ENCODE measurements at regions not wholly inside any gene's neighbourhood (a gene's known extent, or its start where the extent isn't known, plus 50 kb on each side); places are given as distances from the start of the nearest gene placed in this dataset.
"Not testable (repeated sequence)": the region's sequence is repeated elsewhere in the genome, so short reads cannot be mapped to it uniquely, and the experiment has no call there.

DNA sequence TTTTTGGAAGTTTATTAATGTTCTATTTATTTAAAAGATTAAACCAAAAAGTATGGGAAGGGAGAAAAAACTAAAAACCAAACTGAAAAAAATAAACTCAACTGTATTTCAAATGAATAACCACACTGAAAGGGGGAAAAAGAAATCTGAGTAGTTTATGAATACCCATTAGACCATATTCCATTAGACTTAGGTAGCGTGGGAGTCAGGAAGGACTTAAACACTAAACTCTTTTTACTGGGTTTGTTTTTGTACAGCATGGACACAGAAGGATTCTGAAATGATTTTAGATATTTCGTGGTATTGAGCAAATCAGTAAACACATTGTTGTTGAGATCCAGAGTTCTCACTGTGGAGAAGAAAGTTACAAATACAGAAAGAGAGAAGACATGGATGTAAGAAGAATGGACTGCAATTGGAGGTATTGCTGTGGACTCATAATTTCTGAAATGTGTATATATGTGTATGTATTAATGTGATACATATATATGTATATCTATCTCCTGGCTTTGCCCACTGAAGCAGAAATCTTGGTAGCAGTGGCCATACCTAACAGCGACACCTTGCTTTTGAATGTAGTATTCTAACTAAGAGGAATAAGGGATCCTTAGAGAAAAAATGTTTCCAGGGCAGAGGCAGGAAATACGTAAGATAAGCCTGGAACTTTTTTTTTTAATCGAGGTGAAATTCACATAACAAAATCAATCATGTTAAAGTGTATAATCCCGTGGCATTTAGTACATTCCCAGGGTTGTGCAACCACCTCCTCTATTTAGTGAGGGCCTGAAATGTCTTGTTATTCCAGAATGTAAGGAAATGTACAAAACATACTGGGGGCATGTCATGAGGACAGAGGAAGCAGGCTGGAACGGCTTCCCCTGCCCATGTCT is 228.8 kb downstream of the SMARCA2 start:
- no peak for DNase-seq

DNA sequence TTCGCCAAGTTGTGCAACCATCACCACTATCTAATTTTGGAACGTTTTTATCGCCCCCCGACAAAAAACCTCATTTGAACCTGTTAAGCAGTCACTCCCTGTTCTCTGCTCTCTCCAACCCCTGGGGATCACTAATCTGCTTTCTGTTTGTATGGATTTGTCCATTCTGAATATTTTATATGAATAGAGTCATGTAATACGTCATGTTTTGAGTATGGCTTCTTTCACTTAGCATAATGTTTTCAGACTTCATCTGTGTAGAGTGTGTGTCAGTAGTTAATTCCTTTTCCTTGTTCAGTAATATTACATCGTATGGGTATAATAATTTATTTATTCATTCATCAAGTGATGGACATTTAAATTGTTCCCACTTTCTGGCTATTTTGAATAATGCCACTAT is 232.2 kb downstream of the SMARCA2 start:
- no peak for DNase-seq

DNA sequence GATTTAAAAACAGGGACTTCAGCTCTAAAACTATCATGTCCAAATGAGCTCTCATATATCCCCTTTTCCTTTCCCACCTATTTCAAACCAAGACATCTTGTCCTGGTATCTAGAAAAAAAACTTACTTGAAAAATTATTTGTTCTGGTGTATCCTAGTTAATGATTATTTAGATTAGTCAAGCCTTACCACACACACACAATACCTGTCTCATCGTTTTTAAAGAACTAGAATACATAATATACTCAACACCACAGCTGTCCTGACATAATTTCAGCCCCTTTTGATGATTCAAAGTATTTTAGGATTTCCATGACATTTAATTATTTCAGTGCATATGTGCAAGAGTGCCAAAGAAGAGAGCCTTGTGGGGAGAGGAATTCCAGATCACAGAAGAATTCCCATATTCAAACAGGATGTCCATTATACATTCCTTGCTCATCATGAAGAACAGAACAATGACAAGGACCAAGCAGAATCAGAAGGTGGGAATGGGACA is 233.7 kb downstream of the SMARCA2 start:
- DNase-seq = no peak

DNA sequence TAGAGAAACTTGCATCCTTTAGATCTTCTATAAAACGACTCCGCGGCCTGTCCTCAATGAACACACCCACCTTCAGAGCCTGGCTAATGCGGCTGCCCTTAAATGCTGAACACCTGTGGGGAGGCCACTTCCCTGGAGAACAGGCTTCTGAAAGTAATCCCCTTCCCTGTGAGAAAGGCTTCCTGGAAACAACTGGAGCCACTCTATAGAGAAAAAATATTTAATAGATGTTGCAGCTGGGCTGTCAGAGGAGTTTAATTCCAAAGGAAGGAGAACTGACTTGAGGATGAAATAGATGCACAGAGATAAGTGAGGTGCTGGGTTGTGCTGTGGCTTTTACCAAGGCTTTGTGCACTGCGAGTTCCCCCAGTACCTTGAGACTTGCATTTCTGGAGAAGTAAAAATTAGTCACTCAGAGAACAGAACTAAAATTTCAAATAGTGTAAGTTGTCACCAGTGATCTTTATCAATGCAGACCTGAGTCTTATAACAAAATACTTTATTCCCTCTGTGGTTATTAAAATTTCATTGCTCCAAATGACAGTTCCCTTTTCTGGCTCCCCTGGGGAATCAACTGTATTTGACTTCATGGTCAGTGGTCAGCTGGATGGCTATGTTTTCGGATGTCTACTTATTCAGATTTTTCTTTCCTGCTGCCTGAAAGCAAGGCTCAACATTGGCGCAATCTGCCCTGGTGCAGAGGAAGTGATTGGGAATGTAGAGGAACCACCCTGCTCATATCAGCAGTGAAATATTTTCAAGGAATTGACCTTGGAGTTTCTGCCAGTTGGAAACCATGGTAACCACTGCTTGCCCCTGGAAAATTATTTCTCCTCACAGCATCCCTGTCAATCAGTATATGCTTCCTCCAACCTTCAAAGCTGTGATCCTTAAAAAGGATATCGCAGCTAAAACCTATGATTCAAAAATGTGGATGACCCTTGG is 238.8 kb downstream of the SMARCA2 start:
- no peak for DNase-seq

DNA sequence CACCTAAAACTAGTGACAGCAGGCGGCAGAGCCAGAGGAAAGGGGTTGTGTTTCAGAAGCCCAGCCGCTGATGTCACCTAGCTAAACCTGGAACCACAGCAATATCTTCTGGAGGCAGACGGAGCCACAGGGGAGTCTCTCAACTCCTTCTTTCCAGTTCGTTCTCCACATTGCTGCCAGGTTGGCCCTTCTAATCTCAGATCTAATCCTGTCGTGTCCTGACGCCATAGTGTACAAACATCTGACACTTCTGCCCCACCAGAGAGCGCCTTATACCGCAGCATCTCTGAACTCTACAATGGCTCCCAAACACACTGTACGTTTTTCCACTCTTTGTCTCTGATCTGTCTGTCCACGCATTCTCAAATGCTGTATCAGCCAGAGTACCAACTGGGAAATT is 240.0 kb downstream of the SMARCA2 start:
- DNase-seq = no peak

DNA sequence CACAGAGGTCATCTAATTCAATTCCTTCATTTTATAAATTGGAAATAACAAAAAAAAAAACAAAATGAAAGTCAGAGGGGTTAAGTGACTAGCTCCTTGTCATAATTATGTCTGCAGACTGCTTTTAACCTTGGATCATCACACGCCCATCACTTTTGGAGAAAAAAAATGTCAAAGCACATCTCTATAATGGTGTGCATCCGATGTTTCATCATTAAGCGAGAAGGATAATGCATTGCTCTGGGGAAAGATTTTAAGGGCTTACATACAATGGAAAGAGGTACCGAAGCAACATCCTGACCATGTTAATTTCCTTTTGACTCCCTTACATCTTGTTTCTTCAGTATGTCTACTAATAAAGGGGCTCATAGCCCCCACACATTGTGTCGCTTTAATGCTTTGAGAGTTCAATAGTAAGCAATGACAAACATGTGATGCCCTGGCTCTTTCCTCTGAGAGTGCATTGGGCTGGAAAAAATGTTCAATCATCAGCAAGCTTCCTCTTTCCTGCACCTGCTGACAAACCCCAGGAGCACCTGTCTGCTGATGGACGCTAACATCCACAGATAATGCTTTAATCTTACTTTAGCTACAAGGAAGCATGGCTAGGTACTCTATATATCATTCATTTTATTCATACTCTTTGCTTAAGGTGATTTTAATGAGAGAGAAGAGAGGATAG is 242.2 kb downstream of the SMARCA2 start:
- DNase-seq = no peak

DNA sequence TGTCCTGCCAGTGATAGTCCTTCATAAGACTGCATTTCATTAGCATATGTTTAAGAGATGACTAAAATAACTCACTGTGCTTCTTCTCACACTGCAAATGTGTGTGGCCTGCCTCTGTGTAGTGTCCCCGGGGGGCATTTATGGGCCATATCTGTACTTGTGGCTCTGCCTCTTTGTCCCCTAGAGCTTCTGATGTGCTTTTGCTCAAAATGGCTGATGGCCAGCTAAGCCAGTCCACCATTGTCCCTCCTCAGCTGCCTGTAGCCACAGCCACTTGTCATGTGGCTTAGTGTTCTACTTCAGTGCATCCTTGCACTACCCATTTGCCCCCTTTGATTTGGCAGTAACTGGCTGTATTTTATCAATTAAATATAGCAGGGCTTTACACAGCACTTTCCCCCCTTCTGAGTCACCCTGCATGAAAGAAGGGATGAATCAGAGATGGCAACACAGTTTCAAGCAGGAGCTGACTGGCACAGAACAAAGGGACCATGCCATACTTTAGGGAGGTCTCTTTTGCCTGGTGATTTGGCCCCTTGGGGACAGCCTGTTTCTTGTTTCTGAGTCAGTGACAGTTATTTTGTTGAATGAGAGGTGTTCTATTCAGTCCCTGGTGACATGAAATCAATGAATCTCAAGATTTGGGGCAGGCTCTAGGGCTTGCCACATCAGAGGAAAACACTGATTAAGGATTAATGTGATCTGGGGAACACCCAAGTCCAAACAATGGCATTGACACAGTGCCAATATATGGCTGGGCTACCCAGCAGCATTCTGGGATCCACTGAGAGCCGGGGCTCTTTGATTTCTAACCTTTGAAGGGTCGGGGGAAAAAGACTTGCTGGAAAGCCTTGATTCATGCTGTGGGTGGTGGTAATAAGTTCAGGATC is 245.5 kb downstream of the SMARCA2 start:
- DNase-seq = no peak

DNA sequence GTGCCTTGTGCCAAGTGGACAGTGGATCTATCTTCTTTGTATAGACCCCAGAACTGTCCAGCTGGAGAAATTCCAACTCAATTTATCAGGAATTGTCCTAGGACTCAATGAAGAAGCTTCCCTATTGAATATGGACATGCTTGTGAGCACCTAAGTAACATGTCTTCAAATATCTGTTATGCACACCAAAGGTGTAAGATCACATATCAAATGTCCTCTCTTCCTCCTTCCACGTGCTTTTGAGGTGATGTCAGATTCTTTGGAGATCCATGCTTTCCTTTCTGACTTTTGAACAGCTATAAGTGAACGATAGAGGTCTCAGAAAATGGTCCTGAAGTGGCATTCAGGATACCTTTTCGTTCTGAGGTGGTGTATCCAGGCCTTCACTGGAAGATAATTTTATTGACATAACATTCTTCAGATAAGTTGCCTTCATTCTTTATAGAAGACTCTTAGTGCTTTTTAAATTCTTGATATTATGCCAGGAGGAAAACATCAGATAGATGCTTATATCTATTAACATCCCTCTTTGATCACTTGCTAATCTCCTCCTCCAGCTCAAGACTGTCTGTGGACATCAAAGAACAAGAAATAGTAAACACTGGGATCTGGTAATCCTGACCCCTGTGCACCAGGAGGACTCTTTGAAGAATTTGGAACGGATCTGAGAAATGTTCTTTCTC is 246.4 kb downstream of the SMARCA2 start:
- no peak for DNase-seq

DNA sequence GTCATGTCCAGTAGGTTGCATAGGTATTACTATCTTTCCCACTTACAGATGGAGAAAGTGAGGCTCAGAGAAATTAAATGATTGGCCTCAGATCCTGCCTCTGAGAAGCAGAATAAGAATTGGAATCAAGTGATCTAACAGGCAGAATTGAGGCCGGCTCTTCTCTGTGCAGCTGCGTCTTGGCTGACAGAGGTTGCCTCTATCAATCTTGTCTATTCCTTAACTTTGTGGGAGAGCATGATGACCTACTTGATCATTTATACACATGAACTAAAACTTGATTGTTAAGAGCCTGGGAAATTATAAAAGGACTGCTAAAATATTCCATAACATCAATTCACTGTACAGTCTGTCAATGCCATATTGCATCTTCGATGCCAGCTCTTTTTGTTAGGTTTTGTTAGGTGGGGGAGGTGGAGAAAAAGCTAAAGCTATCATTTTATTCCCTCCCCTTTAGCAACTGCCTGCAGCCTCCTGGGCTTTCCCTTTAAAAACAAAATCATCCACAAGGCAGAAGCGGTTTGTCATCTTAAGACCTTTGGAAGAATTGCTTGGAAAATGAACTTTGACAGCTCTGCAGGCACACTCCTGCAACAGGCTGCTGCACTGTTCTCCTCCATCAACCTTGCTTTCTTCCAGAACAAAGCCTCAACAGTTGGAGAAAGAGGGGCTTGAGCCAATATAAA is 247.4 kb downstream of the SMARCA2 start:
- DNase-seq = no peak

DNA sequence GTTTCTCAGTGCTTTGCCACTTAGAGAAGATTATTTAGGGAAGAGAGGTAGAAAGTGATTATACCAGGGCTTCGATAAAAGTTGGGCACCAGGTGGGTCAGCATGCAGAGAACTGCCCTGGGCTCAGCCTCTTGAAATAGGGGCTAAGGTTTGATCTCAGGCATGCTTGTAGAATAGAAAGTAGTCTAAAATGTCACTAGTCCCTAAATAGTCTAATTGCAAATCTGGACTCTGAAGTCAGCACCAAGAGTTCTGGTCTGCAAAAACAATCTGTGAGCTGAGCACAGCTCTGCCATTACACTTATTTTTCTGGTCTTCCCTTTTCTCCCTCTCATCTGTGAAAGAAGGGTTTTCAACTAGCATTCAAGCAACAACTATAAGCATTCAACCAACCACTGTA is 248.0 kb downstream of the SMARCA2 start:
- no peak for DNase-seq

DNA sequence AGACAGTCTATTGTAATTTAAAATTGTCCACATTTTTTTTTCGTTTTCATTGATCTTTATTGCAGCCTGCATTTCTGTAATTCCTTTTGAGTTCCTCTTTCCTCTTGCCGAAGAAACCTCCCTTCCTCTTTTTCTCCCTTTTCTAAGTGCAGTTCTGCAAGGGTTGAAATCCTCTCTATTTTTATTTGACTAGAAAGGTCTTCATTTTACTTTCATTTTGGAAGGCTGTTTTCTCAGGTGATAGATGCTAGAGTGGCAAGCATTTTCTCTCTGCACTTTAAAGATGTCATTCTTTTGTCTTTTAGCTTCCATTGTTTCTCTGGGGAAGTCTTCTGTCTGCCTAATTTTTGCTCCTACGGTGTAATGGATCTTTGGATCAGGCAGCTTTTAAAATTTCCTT is 248.5 kb downstream of the SMARCA2 start:
- no peak for DNase-seq

DNA sequence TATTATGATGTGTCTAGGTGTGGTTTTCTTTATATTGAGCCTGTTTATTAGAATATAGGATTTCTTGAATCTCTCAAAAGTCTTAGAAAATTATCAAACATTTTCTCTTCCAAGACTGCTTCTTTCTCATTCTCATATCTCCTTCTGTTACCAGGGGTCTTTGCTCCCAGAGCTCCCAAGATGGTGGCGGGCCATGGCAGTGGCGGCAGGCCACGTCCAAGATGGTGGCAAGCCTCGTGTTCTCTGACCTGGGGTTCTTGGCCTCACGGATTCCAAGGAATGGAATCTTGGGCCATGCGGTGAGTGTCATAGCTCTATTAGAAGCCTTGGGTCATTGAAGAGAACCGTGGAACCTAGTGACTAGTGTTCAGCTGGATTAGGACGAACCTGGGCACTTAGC is 248.9 kb downstream of the SMARCA2 start:
- DNase-seq = no peak

DNA sequence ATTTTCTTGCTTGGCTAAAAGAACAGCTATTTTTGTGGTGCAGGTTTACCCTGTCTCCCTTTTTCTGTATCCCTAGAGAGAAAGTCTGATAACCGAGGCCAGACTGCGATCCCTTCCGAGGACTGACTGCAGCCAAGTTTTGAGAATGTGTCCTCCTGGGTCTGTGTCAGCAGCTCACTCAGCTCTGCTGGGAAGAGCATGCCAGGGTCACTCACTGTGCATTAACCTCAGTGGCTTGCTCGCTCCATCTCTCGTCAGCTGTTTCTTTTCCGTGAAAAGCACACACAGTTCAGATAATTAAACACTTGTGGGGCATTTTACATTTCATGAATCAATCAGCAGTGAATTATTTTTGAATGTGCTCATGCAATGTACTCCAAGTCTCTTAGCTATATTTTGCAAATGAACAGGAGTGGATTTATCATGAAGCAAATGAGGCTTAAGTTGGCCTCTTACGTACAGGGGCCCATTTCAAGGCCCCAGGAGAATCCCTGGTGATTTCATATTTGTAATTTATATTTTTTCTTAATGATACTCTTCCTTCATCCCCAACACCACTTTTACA is 252.1 kb downstream of the SMARCA2 start:
- no peak for DNase-seq

DNA sequence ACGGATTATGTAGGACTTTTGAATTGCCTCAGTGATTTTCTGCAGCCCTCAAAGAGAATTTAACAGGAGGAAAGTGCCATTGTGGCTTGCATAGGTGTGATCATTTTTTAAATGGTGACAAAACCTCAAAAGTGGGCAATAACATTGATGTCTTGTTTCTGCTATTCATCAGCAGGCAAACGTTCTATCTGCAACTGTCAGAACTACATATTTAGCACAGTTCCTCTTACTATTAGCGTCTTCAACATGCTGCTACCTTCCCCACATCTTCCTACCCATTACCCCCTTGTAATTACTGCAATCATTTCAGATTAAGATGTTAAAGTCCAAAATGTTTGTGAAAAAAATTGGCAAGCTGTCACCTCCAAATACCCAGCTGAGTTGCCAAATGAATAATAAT is 254.6 kb downstream of the SMARCA2 start:
- no peak for DNase-seq

DNA sequence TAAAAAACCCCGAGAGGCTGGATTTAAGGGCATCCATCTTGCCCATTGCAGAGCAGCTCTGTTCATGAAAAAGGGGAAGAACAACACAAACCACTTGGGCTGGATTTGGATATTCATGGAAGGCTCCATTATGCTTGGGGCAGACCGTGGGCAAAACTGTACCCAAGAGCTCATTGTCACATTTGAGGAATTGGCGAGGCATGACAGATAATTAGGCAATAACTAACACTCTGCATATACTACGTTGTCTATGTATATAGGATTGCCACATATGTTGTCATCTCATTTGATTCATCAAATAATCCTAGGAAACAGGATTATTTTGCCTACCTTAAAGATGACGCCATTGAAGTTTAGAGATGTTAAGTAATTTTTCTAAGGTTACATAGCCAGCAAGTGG is 255.4 kb downstream of the SMARCA2 start:
- no peak for DNase-seq

DNA sequence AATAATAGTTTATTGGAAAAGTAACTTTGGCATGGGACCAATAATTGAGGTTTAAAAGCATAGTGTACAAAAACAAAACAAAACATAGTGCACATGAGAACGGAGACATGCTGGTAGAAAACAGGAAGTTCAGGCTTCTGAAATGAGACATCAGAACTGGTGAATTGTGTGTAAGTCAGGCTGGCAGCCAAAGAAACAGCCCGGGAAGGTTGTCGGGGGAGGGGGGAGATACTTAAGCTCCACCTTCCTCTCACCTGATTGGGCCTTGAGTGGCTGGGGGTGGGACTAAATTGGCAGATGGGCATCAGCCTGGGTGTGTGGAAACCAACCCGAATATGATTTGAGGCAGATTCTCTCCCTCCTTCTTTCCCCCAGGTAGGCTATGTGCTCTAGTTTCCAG is 256.3 kb downstream of the SMARCA2 start:
- no peak for DNase-seq

DNA sequence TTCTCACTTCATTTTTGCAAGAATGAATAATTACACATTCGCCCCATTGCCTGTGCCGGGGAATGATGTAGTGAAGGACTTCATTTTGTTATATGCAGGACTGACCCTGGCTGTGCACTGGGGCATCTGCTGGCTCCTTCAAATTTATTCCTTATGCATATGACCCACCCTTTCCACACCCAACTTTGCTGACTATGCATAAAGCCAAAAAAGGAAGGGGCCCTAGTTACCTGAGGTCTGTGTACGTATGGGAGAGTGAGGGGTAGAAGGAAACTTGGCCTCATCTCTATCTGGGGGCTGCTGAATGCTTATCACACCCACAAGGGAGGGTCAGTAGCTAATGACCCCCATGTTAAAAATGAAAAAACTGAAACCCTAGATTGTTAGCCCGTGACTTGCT is 259.6 kb downstream of the SMARCA2 start:
- DNase-seq = no peak

DNA sequence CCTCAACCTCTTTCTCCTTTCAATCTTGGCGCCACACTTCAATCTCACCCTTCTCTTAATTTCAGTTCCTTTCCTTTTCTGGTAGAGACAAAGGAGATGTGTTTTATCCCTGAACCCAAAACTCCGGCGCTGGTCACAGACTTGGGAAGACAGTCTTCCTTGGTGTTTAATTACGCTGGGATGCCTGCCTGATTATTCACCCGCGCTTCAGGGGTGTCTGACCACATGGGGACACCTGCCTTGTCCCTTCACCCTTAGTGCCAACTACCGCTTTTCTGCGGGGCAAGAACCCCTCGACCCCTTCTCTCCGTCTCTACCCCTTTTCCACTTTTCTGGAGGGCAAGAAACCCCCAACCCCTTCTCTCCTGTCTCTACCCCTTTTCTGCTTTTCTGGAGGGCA is 261.1 kb downstream of the SMARCA2 start:
- no peak for DNase-seq

DNA sequence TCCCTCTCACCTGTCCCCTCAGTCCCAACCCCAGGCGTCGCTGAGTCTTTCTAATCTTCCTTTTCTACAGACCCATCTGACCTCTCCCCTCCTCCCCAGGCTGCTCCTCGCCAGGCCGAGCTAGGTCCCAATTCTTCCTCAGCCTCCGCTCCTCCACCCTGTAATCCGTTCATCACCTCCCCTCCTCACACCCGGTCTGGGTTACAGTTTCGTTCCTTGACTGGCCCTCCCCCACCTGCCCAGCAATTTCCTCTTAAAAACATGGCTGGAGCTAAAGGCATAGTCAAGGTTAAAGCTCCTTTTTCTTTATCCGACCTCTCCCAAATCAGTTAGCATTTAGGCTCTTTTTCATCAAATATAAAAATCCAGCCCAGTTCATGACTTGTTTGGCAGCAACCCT is 262.0 kb downstream of the SMARCA2 start:
- DNase-seq = not testable (repeated sequence)

DNA sequence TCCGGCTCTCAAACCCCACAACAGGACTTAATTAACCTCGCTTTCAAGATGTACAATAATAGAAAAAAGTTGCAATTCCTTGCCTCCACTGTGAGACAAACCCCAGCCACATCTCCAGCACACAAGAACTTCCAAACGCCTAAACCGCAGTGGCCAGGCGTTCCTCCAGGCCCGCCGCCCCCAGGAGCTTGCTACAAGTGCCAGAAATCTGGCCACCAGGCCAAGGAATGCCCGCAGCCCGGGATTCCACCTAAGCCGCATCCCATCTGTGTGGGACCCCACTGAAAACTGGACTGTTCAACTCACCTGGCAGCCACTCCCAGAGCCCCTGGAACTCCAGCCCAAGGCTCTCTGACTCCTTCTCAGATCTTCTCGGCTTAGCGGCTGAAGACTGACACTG is 262.5 kb downstream of the SMARCA2 start:
- not testable (repeated sequence) for DNase-seq
